MM.1S (cell line): ENCODE measurements at regions not wholly inside any gene's neighbourhood (a gene's known extent, or its start where the extent isn't known, plus 50 kb on each side); places are given as distances from the start of the nearest gene placed in this dataset.

Experiments
- CTCF ChIP-seq: fragments of 300-600 bp; sonication (generic); IDR thresholded peaks from 2 replicates; pipeline ENCODE4 v1.5.1; 2016; ENCODE audit warnings: antibody characterized with exemption, low read length, mixed read lengths
- EZH2 ChIP-seq: fragments of 300-600 bp; sonication (generic); optimal IDR thresholded peaks from 2 replicates; pipeline ENCODE3; 2017; ENCODE audit warnings: low read depth, mild to moderate bottlenecking, antibody characterized with exemption, low read length, mixed read lengths

DNA sequence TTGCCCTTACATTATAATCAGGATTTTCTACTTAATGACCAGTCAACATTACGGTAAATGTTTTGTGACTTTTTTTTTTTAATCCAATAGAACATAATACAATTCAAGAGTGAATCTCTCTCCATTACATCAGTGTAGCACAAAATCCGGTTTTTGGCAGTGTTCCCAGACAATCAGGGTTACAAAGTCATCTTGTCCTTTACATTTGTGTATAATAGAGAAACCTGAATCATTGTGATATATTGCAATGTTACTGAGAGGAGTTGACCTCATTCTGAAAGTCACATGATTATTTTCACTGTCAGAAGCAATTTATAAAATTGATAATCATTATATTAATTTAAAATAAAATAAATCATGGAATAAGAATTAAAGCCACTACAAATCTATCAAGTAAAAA lies 1346.0 kb upstream of the SPRY2 start:
- TF ChIP-seq CTCF (no peak), EZH2 (no peak)
